Keratinocyte (primary cell): ENCODE measurements at regions not wholly inside any gene's neighbourhood (a gene's known extent, or its start where the extent isn't known, plus 50 kb on each side); places are given as distances from the start of the nearest gene placed in this dataset.

ENCODE experiments used
- DNase-seq: peaks from one replicate; pipeline ENCODE4 v3.0.0-alpha.2; 2011; ENCODE audit warnings: low read depth, missing footprints, low spot score
- FAIRE-seq: peaks from 2 replicates; lab custom pipeline; 2011; peaks lifted over from hg19 to GRCh38; lab: Jason Lieb, UNC
- H2AFZ ChIP-seq: 2 replicates; pipeline ENCODE4 v1.6.0; 2012; ENCODE audit warnings: low read length, control low read depth, inconsistent platforms; ENCODE audit not compliant: control insufficient read depth
- H3K27ac ChIP-seq: 2 replicates; pipeline ENCODE4 v1.5.1; 2011; ENCODE audit warnings: low read length; ENCODE audit not compliant: control insufficient read depth, insufficient read depth
- H3K27me3 ChIP-seq: 3 replicates; pipeline ENCODE4 v1.6.0; 2011; ENCODE audit warnings: low read length; ENCODE audit not compliant: control insufficient read depth, insufficient read depth; ENCODE audit errors: extremely low read depth
- H3K36me3 ChIP-seq, 2 experiments: 2 replicates in 1 of 2; 3 replicates in 1 of 2; pipeline ENCODE4 v1.5.1; 2011; ENCODE audit warnings: low read length in 2 of 2, mild to moderate bottlenecking in 1 of 2; ENCODE audit not compliant: control insufficient read depth in 2 of 2, insufficient read depth in 2 of 2; ENCODE audit errors: extremely low read depth in 1 of 2
- H3K4me1 ChIP-seq: 3 replicates; pipeline ENCODE4 v1.5.1; 2011; ENCODE audit warnings: low read length; ENCODE audit not compliant: control insufficient read depth, insufficient read depth; ENCODE audit errors: extremely low read depth
- H3K4me2 ChIP-seq: 3 replicates; pipeline ENCODE4 v1.6.0; 2011; ENCODE audit warnings: low read depth, low read length; ENCODE audit not compliant: control insufficient read depth, insufficient read depth; ENCODE audit errors: extremely low read depth
- H3K4me3 ChIP-seq, 3 experiments: fragments of 200-600 bp in 1 of 3; sonication (generic) in 1 of 3; 2 replicates in 2 of 3; 3 replicates in 1 of 3; pipeline ENCODE4 v1.5.1; 2011 to 2016; ENCODE audit warnings: low read length in 3 of 3, mild to moderate bottlenecking in 3 of 3, control low read depth in 2 of 3, inconsistent platforms in 1 of 3, low read depth in 1 of 3, mixed read lengths in 1 of 3, mixed run types in 1 of 3, moderate library complexity in 1 of 3; ENCODE audit not compliant: control insufficient read depth in 2 of 3, insufficient read depth in 2 of 3; ENCODE audit errors: extremely low read depth in 1 of 3
- H3K79me2 ChIP-seq: 2 replicates; pipeline ENCODE4 v1.6.0; 2012; ENCODE audit warnings: low read length; ENCODE audit not compliant: control insufficient read depth, insufficient read depth
- H3K9ac ChIP-seq: 3 replicates; pipeline ENCODE4 v1.6.0; 2011; ENCODE audit warnings: low read length; ENCODE audit not compliant: control insufficient read depth, insufficient read depth; ENCODE audit errors: extremely low read depth
- H3K9me1 ChIP-seq: 3 replicates; pipeline ENCODE4 v1.6.0; 2011; ENCODE audit warnings: low read length; ENCODE audit not compliant: control insufficient read depth, insufficient read depth; ENCODE audit errors: extremely low read depth
- H3K9me3 ChIP-seq: 2 replicates; pipeline ENCODE4 v1.5.1; 2012; ENCODE audit warnings: low read depth, low read length; ENCODE audit not compliant: control insufficient read depth
- H4K20me1 ChIP-seq: 3 replicates; pipeline ENCODE4 v1.6.0; 2011; ENCODE audit warnings: low read length; ENCODE audit not compliant: control insufficient read depth, insufficient read depth; ENCODE audit errors: extremely low read depth
- CTCF ChIP-seq, 3 experiments: IDR thresholded peaks in 1 of 3; conservative IDR thresholded peaks in 1 of 3; optimal IDR thresholded peaks in 1 of 3; 2 replicates in 2 of 3; 3 replicates in 1 of 3; pipeline versions ENCODE3 to v1.5.1; 2011; ENCODE audit warnings: low read length in 3 of 3, mild to moderate bottlenecking in 3 of 3, moderate library complexity in 2 of 3, control low read depth in 1 of 3, inconsistent platforms in 1 of 3; ENCODE audit not compliant: insufficient read depth in 2 of 3; ENCODE audit errors: extremely low read depth in 1 of 3
- EZH2 ChIP-seq: IDR thresholded peaks from one replicate; pipeline ENCODE4 v1.6.1; 2012; ENCODE audit warnings: inconsistent platforms, mild to moderate bottlenecking, low read length, moderate library complexity
- dilution Hi-C: fragments of 300-500 bp; cut with MboI; formaldehyde crosslinking; loops from one replicate; pipeline ENCODE4 v1.7.0; 2020; ENCODE audit warnings: low sequenced_read_pairs; ENCODE audit not compliant: extremely low pct_ligation_motif_present

DNA sequence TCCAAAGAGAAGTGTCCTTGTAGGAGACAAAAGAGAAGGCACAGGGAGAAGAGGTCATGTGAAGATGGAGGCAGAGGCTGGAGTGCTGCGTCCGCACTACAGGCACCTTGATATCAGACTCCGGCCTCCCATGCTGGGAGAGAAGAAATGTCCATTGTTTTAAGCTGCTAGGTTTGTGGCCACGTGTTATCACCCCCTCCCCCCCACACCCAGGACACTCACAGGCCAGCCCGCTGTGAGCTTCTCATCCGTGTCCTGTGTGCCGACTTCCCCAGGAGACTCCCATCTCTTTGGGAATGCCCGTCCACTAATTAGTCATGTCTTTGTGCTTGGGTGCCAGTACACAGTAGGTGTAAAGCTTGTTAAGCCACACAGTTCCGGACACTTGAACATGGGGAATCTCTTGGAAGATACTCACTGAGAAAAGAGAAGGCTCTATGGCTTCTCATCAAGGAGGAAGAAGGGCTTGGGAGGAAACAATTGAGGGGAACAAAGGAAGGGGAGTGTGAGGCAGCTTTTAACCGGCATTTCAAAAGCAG, 1234.7 kb downstream of the TBC1D22A start:
- peaks cover 7% of the 10 kb centered on the region for H3K9me3 ChIP-seq
- no peak overlapping the region for H3K4me2 ChIP-seq
- no peak for DNase-seq
- no peaks in the 10 kb centered on the region for H3K4me1 ChIP-seq
- no peak for TF ChIP-seq CTCF (optimal IDR thresholded peaks at IDR 0.05 in 1 of 3, IDR thresholded peaks at IDR 0.05 in 1 of 3, conservative IDR thresholded peaks at IDR 0.05 in 1 of 3; ENCODE audit: extremely low read depth in 1 of 3, insufficient read depth in 2 of 3, low read length in 3 of 3)
- no peak for TF ChIP-seq EZH2
- no peaks in the 10 kb centered on the region for H3K9me1 ChIP-seq
- dilution Hi-C loops, result no loop called here
- H4K20me1 ChIP-seq, result no peaks in the 10 kb centered on the region
- no peaks in the 10 kb centered on the region for H3K27me3 ChIP-seq
- no peaks in the 10 kb centered on the region for H3K79me2 ChIP-seq
- H3K36me3 ChIP-seq, result no peaks in the 10 kb centered on the region
- no peak for FAIRE-seq
- no peak overlapping the region for H3K9ac ChIP-seq
- H2AFZ ChIP-seq, result no peak overlapping the region
- H3K27ac ChIP-seq, result no peak overlapping the region
- H3K4me3 ChIP-seq, result no peak overlapping the region

DNA sequence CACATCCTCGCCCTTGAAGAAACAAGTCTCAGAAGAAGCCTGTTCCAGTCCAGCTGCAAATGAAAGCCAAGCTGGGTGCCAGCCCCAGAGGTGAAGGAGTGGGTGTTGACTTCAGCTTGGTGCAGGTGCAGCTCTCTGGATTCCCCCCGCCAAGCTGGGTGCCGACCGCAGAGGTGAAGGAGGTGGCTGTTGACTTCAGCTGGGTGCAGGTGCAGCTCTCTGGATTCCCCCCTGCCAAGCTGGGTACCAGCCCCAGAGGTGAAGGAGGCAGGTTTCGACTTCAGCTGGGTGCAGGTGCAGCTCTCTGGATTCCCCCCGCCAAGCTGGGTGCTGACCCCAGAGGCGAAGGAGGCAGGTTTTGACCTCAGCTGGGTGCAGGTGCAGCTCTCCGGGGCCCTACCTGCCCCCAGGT, 1234.0 kb downstream of the TBC1D22A start:
- no peaks in the 10 kb centered on the region for H4K20me1 ChIP-seq
- H3K79me2 ChIP-seq, result no peaks in the 10 kb centered on the region
- dilution Hi-C loops, result no loop called here
- H3K4me2 ChIP-seq, result no peak overlapping the region
- no peak overlapping the region for H3K9ac ChIP-seq
- DNase-seq, result no peak
- no peak overlapping the region for H3K27ac ChIP-seq
- H3K4me1 ChIP-seq, result no peaks in the 10 kb centered on the region
- no peak for FAIRE-seq
- H3K4me3 ChIP-seq, result no peak overlapping the region
- no peaks in the 10 kb centered on the region for H3K36me3 ChIP-seq
- H3K9me1 ChIP-seq, result no peaks in the 10 kb centered on the region
- TF ChIP-seq CTCF (optimal IDR thresholded peaks at IDR 0.05 in 1 of 3, IDR thresholded peaks at IDR 0.05 in 1 of 3, conservative IDR thresholded peaks at IDR 0.05 in 1 of 3; ENCODE audit: extremely low read depth in 1 of 3, insufficient read depth in 2 of 3, low read length in 3 of 3), result no peak
- no peak for TF ChIP-seq EZH2
- peaks cover 5% of the 10 kb centered on the region for H3K9me3 ChIP-seq
- no peak overlapping the region for H2AFZ ChIP-seq
- H3K27me3 ChIP-seq, result no peaks in the 10 kb centered on the region
